K562 (cell line): ENCODE measurements at regions not wholly inside any gene's neighbourhood (a gene's known extent, or its start where the extent isn't known, plus 50 kb on each side); places are given as distances from the start of the nearest gene placed in this dataset.

Experiments
- ATAC-seq: fragments of 200-7000 bp; cut with Tn5 transposase; 3 replicates; pipeline ENCODE4 v1.9.1; 2020; ENCODE audit warnings: moderate library complexity
- BruUV-seq: library from RNA; stranded (reverse); fragments of 400-500 nt; replicated peaks from 2 replicates; lab custom pipeline; 2021; lab: Mats Ljungman, UMichigan
- CTCF ChIA-PET: fragments of 300-600 bp; formaldehyde crosslinking; extraction: SDS; loops from one replicate; lab custom pipeline; 2021; ENCODE audit warnings: low intra/inter-chr PET ratio; lab: Yijun Ruan, JAX
- POLR2A ChIA-PET: fragments of 300-600, 350-650 bp; sonication (Branson Sonifier 250); formaldehyde crosslinking; extraction: SDS; loops from one replicate; lab custom pipeline; 2021; ENCODE audit warnings: antibody characterized with exemption, inconsistent platforms; lab: Yijun Ruan, JAX
- DNase-seq, 4 experiments: peaks; one replicate each; pipeline versions ENCODE4 v3.0.0 to v3.0.0-alpha.2; 2011 to 2018; ENCODE audit warnings: low spot score in 3 of 4, mixed read lengths in 3 of 4; ENCODE audit errors: extremely low read depth in 1 of 4
- FAIRE-seq: peaks from 2 replicates; lab custom pipeline; 2011; peaks lifted over from hg19 to GRCh38; lab: Jason Lieb, UNC
- H2AFZ ChIP-seq: 2 replicates; pipeline ENCODE4 v1.6.0; 2011; ENCODE audit warnings: low read depth, low read length, control low read depth, inconsistent platforms
- H3K27ac ChIP-seq: fragments of 200-600 bp; 3 replicates; pipeline ENCODE4 v1.8.0; 2011; ENCODE audit warnings: low read depth, mild to moderate bottlenecking, control low read depth, inconsistent platforms, low read length, moderate library complexity, mixed read lengths; ENCODE audit errors: extremely low read depth
- H3K27me3 ChIP-seq, 2 experiments: fragments of 300-600 bp in 1 of 2; 2 replicates in 1 of 2; 3 replicates in 1 of 2; pipeline versions ENCODE4 v1.6.0 to v1.8.0; 2011; ENCODE audit warnings: inconsistent platforms in 2 of 2, low read length in 2 of 2, mild to moderate bottlenecking in 1 of 2, mixed read lengths in 1 of 2, moderate library complexity in 1 of 2; ENCODE audit not compliant: control insufficient read depth in 2 of 2, insufficient read depth in 2 of 2
- H3K36me3 ChIP-seq: fragments of 300-600 bp; 3 replicates; pipeline ENCODE4 v1.8.0; 2011; ENCODE audit warnings: mild to moderate bottlenecking, low read length, inconsistent platforms; ENCODE audit not compliant: control insufficient read depth, insufficient read depth
- H3K4me1 ChIP-seq, 2 experiments: fragments of 200-600 bp in 1 of 2; replicated peaks in 1 of 2; 2 replicates in 1 of 2; 3 replicates in 1 of 2; pipeline versions ENCODE4 v1.5.1 to v1.8.0; 2011; ENCODE audit warnings: inconsistent platforms in 2 of 2, low read length in 2 of 2, mild to moderate bottlenecking in 1 of 2, mixed read lengths in 1 of 2, moderate library complexity in 1 of 2; ENCODE audit not compliant: control insufficient read depth in 2 of 2, insufficient read depth in 2 of 2
- H3K4me2 ChIP-seq: 2 replicates; pipeline ENCODE4 v1.6.1; 2011; ENCODE audit warnings: low read length, control low read depth, inconsistent platforms, mixed read lengths; ENCODE audit not compliant: insufficient read depth
- H3K4me3 ChIP-seq: fragments of 200-600 bp; sonication (generic), shearing (Covaris generic); 2 replicates; pipeline ENCODE4 v1.5.1; 2016; ENCODE audit warnings: control low read depth, inconsistent platforms
- H3K79me2 ChIP-seq: fragments of 200-600 bp; 3 replicates; pipeline ENCODE4 v1.8.0; 2011; ENCODE audit warnings: low read length, inconsistent platforms; ENCODE audit not compliant: control insufficient read depth, insufficient read depth
- H3K9ac ChIP-seq, 2 experiments: 2 replicates each; pipeline versions ENCODE4 v1.6.0 to v1.6.1; 2011; ENCODE audit warnings: low read depth in 2 of 2, low read length in 2 of 2, control low read depth in 1 of 2, inconsistent platforms in 1 of 2, mild to moderate bottlenecking in 1 of 2, mixed read lengths in 1 of 2; ENCODE audit not compliant: insufficient read depth in 1 of 2
- H3K9me1 ChIP-seq: one replicate; pipeline ENCODE4 v1.6.0; 2011; ENCODE audit warnings: inconsistent platforms, mild to moderate bottlenecking, low read length, moderate library complexity; ENCODE audit not compliant: control insufficient read depth, insufficient read depth
- H3K9me3 ChIP-seq: replicated peaks from 2 replicates; pipeline ENCODE4 v1.5.1; 2011; ENCODE audit warnings: low read depth, low read length, inconsistent platforms; ENCODE audit not compliant: control insufficient read depth, insufficient read depth
- H4K20me1 ChIP-seq: replicated peaks from 2 replicates; pipeline ENCODE4 v1.6.1; 2011; ENCODE audit warnings: low read length, inconsistent platforms, mixed read lengths; ENCODE audit not compliant: control insufficient read depth, insufficient read depth
- KAT2B ChIP-seq: IDR thresholded peaks from one replicate; pipeline ENCODE4 v1.6.1; 2012; ENCODE audit warnings: low read depth, mild to moderate bottlenecking, control low read depth, inconsistent platforms, low read length, moderate library complexity
- NCOA1 ChIP-seq: fragments of 450-650 bp; IDR thresholded peaks from 2 replicates; pipeline ENCODE4 v1.6.1; 2016; ENCODE audit warnings: low read depth
- PHB ChIP-seq: fragments of 250-450 bp; sonication (Bioruptor Pico); IDR thresholded peaks from 2 replicates; pipeline ENCODE4 v1.5.0; 2021
- SAP30 ChIP-seq: fragments of 200-600 bp; sonication (generic); IDR thresholded peaks from 2 replicates; pipeline ENCODE4 v1.6.1; 2012; ENCODE audit warnings: borderline replicate concordance, low read depth, mild to moderate bottlenecking, moderate library complexity, low read length, control low read depth, inconsistent platforms; ENCODE audit not compliant: insufficient read depth, poor library complexity, severe bottlenecking
- YBX1 ChIP-seq: fragments of 450-650 bp; IDR thresholded peaks from 2 replicates; pipeline ENCODE4 v1.7.1; 2016; ENCODE audit warnings: mild to moderate bottlenecking
- ZKSCAN3 ChIP-seq: fragments of 250-450 bp; sonication (Bioruptor Pico); IDR thresholded peaks from 2 replicates; pipeline ENCODE4 v1.4.0; 2020
- WGBS: fragments of 100-300 bp; shearing (Covaris generic); methylation state at CpG from one replicate; pipeline ENCODE4 v1.1.6; 2016; ENCODE audit warnings: low coverage, mixed read lengths; ENCODE audit not compliant: insufficient coverage; ENCODE audit errors: missing lambda C conversion rate; 5-methylcytosine and 5-hydroxymethylcytosine counted together
- in situ Hi-C: fragments of 300-500 bp; cut with MboI; formaldehyde crosslinking; loops from 4 replicates; pipeline ENCODE4 v1.15.0; 2018; ENCODE audit warnings: inconsistent platforms, mixed read lengths
- intact Hi-C: fragments of 100-400 bp; cut with micrococcal nuclease; formaldehyde crosslinking; loops from 2 replicates; pipeline ENCODE4 v1.14.2; 2022
- TF ChIP-seq, protein P1 (sequence below): fragments of 450-650 bp; IDR thresholded peaks from 2 replicates; pipeline ENCODE4 v1.6.1; 2016; ENCODE audit warnings: low read depth
- TF ChIP-seq, protein P2 (sequence below): fragments of 450-650 bp; formaldehyde crosslinking; IDR thresholded peaks from 2 replicates; pipeline ENCODE4 v1.4.0; 2022; ENCODE audit warnings: missing genetic modification characterization
- TF ChIP-seq, protein P3 (sequence below): fragments of 450-650 bp; IDR thresholded peaks from 2 replicates; pipeline ENCODE4 v1.6.1; 2016; ENCODE audit warnings: antibody characterized with exemption

DNA sequence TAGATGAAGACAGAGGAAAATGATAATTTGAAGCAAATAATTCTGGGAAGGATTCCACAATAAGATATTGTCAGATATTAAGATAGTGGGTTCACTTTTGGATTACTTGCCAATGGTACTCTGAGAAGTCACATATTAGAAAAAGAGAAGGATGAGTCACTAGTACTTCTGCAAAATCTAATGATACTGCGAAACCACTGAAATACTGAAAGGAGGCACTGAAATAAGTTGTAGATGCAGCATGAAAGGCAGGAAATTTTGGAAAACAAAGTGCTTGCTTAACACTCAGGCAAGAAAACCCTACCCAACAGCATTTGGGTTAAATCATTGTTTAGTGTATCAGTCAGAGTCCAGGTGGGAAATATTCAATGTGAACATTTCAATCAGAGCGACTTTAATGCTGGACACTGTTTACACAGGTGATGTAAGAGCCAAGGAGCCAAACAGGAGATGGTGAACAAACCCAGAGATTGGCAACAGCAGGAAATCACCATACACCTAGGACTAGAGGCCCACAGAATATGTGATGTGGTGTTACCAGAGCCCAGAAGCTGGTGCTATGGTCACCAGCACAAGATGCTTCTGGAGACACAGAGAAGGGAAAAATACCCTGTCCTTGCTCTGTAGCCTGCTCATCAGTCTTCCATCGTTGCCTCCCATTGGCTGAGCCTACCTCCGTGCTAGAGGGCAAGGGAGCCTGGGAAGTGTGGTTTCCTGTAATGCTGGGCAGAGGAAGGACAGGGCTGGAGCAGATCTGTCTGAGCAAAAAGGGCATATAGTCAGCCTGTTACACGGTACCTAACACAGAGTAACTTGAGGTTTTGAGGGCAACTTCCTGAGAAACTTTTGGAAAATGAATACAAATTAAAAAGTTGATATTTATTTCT, 204.7 kb upstream of the ITGA4 start:
- Histone ChIP-seq H4K20me1 (no peaks in the 10 kb centered on the region), H2AFZ (no peak overlapping the region), H3K4me3 (no peak overlapping the region), H3K9me3 (no peaks in the 10 kb centered on the region), H3K9ac (no peak overlapping the region), H3K4me2 (no peak overlapping the region), H3K27me3 (no peaks in the 10 kb centered on the region), H3K9me1 (no peaks in the 10 kb centered on the region), H3K36me3 (no peaks in the 10 kb centered on the region), H3K27ac (no peak overlapping the region), H3K4me1 (no peaks in the 10 kb centered on the region), H3K79me2 (no peaks in the 10 kb centered on the region)
- POLR2A ChIA-PET, result no interaction called here
- CTCF ChIA-PET, result no interaction called here
- 0% methylated on average over 5 of the region's 5 CpGs for WGBS
- DNase-seq (no peak), FAIRE-seq (no peak), ATAC-seq (no peak)
- intact Hi-C loops (no loop called here), in situ Hi-C loops (no loop called here)
- no TSS peak for BruUV-seq
- no peak for TF ChIP-seq PHB
- no peak for TF ChIP-seq ZKSCAN3 (CRISPR knock-in tag)
- TF ChIP-seq YBX1, result no peak
- TF ChIP-seq, protein P1, sequence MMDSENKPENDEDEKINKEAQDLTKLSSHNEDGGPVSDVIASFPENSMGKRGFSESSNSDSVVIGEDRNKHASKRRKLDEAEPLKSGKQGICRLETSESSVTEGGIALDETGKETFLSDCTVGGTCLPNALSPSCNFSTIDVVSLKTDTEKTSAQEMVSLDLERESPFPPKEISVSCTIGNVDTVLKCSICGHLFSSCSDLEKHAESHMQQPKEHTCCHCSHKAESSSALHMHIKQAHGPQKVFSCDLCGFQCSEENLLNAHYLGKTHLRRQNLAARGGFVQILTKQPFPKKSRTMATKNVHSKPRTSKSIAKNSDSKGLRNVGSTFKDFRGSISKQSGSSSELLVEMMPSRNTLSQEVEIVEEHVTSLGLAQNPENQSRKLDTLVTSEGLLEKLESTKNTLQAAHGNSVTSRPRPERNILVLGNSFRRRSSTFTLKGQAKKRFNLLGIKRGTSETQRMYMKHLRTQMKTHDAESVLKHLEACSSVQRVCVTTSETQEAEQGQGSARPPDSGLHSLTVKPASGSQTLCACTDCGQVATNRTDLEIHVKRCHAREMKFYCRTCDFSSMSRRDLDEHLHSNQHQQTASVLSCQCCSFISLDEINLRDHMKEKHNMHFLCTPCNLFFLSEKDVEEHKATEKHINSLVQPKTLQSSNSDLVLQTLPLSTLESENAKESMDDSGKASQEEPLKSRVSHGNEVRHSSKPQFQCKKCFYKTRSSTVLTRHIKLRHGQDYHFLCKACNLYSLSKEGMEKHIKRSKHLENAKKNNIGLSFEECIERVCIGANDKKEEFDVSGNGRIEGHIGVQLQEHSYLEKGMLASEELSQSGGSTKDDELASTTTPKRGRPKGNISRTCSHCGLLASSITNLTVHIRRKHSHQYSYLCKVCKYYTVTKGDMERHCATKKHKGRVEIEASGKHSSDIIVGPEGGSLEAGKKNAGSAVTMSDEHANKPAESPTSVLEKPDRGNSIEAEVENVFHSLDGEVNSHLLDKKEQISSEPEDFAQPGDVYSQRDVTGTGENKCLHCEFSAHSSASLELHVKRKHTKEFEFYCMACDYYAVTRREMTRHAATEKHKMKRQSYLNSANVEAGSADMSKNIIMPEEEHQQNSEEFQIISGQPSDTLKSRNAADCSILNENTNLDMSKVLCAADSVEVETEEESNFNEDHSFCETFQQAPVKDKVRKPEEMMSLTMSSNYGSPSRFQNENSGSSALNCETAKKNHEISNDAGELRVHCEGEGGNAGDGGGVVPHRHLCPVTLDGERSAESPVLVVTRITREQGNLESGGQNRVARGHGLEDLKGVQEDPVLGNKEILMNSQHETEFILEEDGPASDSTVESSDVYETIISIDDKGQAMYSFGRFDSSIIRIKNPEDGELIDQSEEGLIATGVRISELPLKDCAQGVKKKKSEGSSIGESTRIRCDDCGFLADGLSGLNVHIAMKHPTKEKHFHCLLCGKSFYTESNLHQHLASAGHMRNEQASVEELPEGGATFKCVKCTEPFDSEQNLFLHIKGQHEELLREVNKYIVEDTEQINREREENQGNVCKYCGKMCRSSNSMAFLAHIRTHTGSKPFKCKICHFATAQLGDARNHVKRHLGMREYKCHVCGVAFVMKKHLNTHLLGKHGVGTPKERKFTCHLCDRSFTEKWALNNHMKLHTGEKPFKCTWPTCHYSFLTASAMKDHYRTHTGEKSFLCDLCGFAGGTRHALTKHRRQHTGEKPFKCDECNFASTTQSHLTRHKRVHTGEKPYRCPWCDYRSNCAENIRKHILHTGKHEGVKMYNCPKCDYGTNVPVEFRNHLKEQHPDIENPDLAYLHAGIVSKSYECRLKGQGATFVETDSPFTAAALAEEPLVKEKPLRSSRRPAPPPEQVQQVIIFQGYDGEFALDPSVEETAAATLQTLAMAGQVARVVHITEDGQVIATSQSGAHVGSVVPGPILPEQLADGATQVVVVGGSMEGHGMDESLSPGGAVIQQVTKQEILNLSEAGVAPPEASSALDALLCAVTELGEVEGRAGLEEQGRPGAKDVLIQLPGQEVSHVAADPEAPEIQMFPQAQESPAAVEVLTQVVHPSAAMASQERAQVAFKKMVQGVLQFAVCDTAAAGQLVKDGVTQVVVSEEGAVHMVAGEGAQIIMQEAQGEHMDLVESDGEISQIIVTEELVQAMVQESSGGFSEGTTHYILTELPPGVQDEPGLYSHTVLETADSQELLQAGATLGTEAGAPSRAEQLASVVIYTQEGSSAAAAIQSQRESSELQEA, result no peak
- TF ChIP-seq, protein P2, sequence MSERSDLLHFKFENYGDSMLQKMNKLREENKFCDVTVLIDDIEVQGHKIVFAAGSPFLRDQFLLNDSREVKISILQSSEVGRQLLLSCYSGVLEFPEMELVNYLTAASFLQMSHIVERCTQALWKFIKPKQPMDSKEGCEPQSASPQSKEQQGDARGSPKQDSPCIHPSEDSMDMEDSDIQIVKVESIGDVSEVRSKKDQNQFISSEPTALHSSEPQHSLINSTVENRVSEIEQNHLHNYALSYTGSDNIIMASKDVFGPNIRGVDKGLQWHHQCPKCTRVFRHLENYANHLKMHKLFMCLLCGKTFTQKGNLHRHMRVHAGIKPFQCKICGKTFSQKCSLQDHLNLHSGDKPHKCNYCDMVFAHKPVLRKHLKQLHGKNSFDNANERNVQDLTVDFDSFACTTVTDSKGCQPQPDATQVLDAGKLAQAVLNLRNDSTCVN (CRISPR knock-in tag), result no peak
- no peak for TF ChIP-seq SAP30
- no peak for TF ChIP-seq KAT2B
- no peak for TF ChIP-seq NCOA1
- TF ChIP-seq, protein P3, sequence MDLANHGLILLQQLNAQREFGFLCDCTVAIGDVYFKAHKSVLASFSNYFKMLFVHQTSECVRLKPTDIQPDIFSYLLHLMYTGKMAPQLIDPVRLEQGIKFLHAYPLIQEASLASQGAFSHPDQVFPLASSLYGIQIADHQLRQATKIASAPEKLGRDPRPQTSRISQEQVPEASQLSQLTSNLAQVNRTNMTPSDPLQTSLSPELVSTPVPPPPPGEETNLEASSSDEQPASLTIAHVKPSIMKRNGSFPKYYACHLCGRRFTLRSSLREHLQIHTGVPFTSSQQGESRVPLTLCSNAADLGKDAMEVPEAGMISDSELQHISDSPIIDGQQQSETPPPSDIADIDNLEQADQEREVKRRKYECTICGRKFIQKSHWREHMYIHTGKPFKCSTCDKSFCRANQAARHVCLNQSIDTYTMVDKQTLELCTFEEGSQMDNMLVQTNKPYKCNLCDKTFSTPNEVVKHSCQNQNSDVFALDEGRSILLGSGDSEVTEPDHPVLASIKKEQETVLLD, result no peak
